BE2C (cell line): ENCODE measurements at regions not wholly inside any gene's neighbourhood (a gene's known extent, or its start where the extent isn't known, plus 50 kb on each side); places are given as distances from the start of the nearest gene placed in this dataset.

Experiments
- DNase-seq: peaks from one replicate; pipeline ENCODE4 v3.0.0-alpha.2; 2020
- H3K27me3 ChIP-seq: fragments of 250-450 bp; sonication (Bioruptor Pico); 2 replicates; pipeline ENCODE4 v1.5.1; 2020; ENCODE audit warnings: mild to moderate bottlenecking
- H3K36me3 ChIP-seq: fragments of 250-450 bp; sonication (Bioruptor Pico); 2 replicates; pipeline ENCODE4 v1.5.1; 2020; ENCODE audit warnings: mild to moderate bottlenecking
- H3K4me1 ChIP-seq: fragments of 250-450 bp; sonication (Bioruptor Pico); 2 replicates; pipeline ENCODE4 v1.5.1; 2020
- H3K4me3 ChIP-seq: 2 replicates; pipeline ENCODE4 v1.5.1; 2011; ENCODE audit warnings: low read depth, low read length
- H3K9me3 ChIP-seq: fragments of 250-450 bp; sonication (Bioruptor Pico); 2 replicates; pipeline ENCODE4 v1.5.1; 2020
- TF ChIP-seq, protein P1 (sequence below): IDR thresholded peaks from 2 replicates; pipeline ENCODE4 v1.5.1; 2012; ENCODE audit warnings: mild to moderate bottlenecking, low read depth, low read length

DNA sequence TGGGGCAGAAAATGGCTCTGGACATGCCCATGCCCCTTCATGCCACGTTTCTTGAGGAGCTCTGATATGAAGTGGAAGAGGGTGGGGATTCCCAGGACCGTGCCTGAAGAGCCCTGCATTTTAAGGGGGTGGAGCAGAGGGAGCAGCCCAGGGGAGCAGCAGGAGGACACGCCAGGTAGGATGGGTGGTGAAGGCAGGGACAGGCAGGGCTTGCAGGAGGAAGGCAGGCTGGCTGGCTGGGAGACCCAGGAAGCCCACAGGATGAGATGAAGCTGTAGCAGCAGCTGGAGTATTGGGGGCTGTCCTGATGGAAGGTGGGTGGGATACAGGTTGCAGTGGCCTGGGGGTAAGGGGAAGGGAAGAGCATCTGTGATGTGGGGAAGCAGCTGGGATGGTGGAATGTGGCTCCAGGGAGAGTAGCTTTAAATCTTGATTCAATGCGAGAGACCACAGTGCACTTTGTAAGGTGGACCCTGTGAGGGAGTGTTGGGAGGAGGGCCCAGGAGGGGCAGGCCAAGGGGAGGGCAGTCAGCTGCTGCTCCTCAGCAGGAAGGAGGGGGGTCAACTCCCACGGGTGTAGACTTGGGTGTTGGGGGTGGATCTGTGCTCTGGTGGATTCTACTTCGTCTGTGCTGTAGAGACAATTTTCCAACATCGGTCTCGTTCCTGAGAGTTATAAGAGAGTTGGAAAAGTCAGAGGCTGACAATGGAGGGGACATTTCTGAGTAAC lies 242.6 kb upstream of the IRX4 start:
- Histone ChIP-seq H3K4me1 (no peaks in the 10 kb centered on the region), H3K9me3 (no peaks in the 10 kb centered on the region; the same call in 1 of the 2 replicates), H3K4me3 (no peak overlapping the region), H3K36me3 (no peaks in the 10 kb centered on the region), H3K27me3 (no peaks in the 10 kb centered on the region)
- DNase-seq, result no peak
- TF ChIP-seq, protein P1, sequence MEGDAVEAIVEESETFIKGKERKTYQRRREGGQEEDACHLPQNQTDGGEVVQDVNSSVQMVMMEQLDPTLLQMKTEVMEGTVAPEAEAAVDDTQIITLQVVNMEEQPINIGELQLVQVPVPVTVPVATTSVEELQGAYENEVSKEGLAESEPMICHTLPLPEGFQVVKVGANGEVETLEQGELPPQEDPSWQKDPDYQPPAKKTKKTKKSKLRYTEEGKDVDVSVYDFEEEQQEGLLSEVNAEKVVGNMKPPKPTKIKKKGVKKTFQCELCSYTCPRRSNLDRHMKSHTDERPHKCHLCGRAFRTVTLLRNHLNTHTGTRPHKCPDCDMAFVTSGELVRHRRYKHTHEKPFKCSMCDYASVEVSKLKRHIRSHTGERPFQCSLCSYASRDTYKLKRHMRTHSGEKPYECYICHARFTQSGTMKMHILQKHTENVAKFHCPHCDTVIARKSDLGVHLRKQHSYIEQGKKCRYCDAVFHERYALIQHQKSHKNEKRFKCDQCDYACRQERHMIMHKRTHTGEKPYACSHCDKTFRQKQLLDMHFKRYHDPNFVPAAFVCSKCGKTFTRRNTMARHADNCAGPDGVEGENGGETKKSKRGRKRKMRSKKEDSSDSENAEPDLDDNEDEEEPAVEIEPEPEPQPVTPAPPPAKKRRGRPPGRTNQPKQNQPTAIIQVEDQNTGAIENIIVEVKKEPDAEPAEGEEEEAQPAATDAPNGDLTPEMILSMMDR, result no peak

DNA sequence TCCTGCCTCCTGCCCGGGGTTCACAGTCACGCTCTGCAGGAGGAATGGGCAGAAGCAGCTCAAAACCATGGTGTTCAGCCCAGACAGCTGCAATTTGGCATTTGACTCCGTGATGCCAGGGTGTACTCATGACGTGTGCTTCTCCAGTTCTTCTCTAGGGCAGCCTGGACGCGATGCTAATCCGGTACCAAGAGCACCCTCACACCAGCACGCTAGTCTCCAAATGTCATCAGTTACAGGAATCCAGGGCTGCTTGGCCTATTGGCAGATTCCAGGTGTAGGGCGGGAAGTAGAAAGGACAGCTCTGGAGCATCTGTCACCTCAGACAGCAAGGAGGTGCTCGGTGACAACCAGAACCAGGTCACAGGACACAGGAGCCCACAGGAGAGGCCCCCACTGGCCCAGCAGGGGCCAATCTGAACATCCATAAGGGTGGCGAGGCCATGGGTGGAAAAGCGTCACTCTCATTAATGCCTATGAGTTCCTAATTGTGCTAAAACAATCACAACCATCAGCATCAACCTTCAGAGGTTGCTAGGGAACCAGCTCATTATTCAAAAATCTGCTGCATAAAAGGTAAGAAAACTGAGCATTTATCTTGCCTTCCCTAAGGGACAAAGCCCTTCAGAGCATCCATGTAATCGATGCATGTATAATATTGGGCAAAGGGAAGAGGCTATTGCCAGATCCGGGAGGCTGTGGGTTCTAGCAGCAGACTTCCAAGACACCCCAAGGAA lies 241.9 kb upstream of the IRX4 start:
- Histone ChIP-seq H3K36me3 (no peaks in the 10 kb centered on the region), H3K4me3 (no peak overlapping the region), H3K9me3 (no peaks in the 10 kb centered on the region; the same call in 1 of the 2 replicates), H3K4me1 (no peaks in the 10 kb centered on the region), H3K27me3 (no peaks in the 10 kb centered on the region)
- TF ChIP-seq, protein P1, result no peak
- DNase-seq, result no peak

DNA sequence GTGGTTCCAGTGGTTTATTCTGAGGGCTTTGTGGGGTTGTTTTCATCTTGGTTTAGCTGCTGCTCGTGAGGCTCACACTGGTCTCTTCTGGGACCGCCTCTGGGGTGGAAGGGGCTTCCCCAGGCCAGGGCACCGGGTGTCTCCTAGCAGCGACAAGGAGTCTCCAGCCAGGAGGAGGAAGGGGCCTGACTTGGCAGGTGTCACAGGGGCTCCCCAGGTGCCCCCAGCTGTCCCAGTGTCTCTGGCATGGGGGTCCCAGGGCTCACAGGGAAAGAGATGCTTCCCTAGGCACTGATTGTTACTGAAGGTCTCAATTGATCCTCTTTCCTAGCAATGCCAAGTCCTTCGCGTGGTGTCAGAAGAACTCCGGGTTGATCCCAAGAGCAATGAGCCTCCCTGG lies 241.1 kb upstream of the IRX4 start:
- H3K4me1 ChIP-seq, result no peaks in the 10 kb centered on the region
- H3K4me3 ChIP-seq, result no peak overlapping the region
- H3K27me3 ChIP-seq, result no peaks in the 10 kb centered on the region
- TF ChIP-seq, protein P1, result no peak
- H3K36me3 ChIP-seq, result no peaks in the 10 kb centered on the region
- no peaks in the 10 kb centered on the region; the same call in 1 of the 2 replicates for H3K9me3 ChIP-seq
- no peak for DNase-seq

DNA sequence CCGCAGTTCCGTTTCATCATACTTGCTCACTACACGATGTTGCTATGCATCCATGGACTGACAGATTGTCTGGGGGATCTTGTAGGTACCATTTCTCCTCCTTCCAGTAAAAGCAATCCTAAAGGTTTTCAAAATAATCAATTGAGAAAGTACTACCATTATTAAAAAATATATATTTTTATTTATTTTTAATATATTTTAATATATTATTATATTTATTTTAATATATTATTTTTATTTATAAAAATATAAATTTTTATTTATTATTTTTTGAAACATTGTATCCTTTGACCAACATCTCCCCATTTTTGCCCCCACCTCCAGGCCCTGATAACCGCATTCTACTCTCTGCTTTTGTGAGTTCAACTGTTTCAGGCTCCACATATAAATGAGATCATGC lies 237.6 kb upstream of the IRX4 start:
- TF ChIP-seq, protein P1, result no peak
- H3K4me1 ChIP-seq, result no peaks in the 10 kb centered on the region
- H3K36me3 ChIP-seq, result no peaks in the 10 kb centered on the region
- H3K4me3 ChIP-seq, result no peak overlapping the region
- DNase-seq, result no peak
- H3K9me3 ChIP-seq, result no peaks in the 10 kb centered on the region; the same call in 1 of the 2 replicates
- H3K27me3 ChIP-seq, result no peaks in the 10 kb centered on the region

- Histone ChIP-seq H3K9me3 (no peaks in the 10 kb centered on the region; the same call in 1 of the 2 replicates), H3K4me3 (no peak overlapping the region), H3K27me3 (no peaks in the 10 kb centered on the region), H3K36me3 (no peaks in the 10 kb centered on the region), H3K4me1 (no peaks in the 10 kb centered on the region)
- no peak for DNase-seq
- TF ChIP-seq, protein P1, result no peak
Observed at GRCh38 chr5:2119573-2119972, 236.8 kb upstream of the IRX4 start.
